Keratinocyte (primary cell): ENCODE measurements at regions not wholly inside any gene's neighbourhood (a gene's known extent, or its start where the extent isn't known, plus 50 kb on each side); places are given as distances from the start of the nearest gene placed in this dataset.
A peak's percentile ranks its signal among the peaks of the same experiment; 100 is the strongest.

Source experiments
- DNase-seq: peaks from one replicate; pipeline ENCODE4 v3.0.0-alpha.2; 2011; ENCODE audit warnings: low read depth, missing footprints, low spot score
- FAIRE-seq: peaks from 2 replicates; lab custom pipeline; 2011; peaks lifted over from hg19 to GRCh38; lab: Jason Lieb, UNC
- H2AFZ ChIP-seq: 2 replicates; pipeline ENCODE4 v1.6.0; 2012; ENCODE audit warnings: low read length, control low read depth, inconsistent platforms; ENCODE audit not compliant: control insufficient read depth
- H3K27ac ChIP-seq: 2 replicates; pipeline ENCODE4 v1.5.1; 2011; ENCODE audit warnings: low read length; ENCODE audit not compliant: control insufficient read depth, insufficient read depth
- H3K27me3 ChIP-seq: 3 replicates; pipeline ENCODE4 v1.6.0; 2011; ENCODE audit warnings: low read length; ENCODE audit not compliant: control insufficient read depth, insufficient read depth; ENCODE audit errors: extremely low read depth
- H3K36me3 ChIP-seq, 2 experiments: 2 replicates in 1 of 2; 3 replicates in 1 of 2; pipeline ENCODE4 v1.5.1; 2011; ENCODE audit warnings: low read length in 2 of 2, mild to moderate bottlenecking in 1 of 2; ENCODE audit not compliant: control insufficient read depth in 2 of 2, insufficient read depth in 2 of 2; ENCODE audit errors: extremely low read depth in 1 of 2
- H3K4me1 ChIP-seq: 3 replicates; pipeline ENCODE4 v1.5.1; 2011; ENCODE audit warnings: low read length; ENCODE audit not compliant: control insufficient read depth, insufficient read depth; ENCODE audit errors: extremely low read depth
- H3K4me2 ChIP-seq: 3 replicates; pipeline ENCODE4 v1.6.0; 2011; ENCODE audit warnings: low read depth, low read length; ENCODE audit not compliant: control insufficient read depth, insufficient read depth; ENCODE audit errors: extremely low read depth
- H3K4me3 ChIP-seq, 3 experiments: fragments of 200-600 bp in 1 of 3; sonication (generic) in 1 of 3; 2 replicates in 2 of 3; 3 replicates in 1 of 3; pipeline ENCODE4 v1.5.1; 2011 to 2016; ENCODE audit warnings: low read length in 3 of 3, mild to moderate bottlenecking in 3 of 3, control low read depth in 2 of 3, inconsistent platforms in 1 of 3, low read depth in 1 of 3, mixed read lengths in 1 of 3, mixed run types in 1 of 3, moderate library complexity in 1 of 3; ENCODE audit not compliant: control insufficient read depth in 2 of 3, insufficient read depth in 2 of 3; ENCODE audit errors: extremely low read depth in 1 of 3
- H3K79me2 ChIP-seq: 2 replicates; pipeline ENCODE4 v1.6.0; 2012; ENCODE audit warnings: low read length; ENCODE audit not compliant: control insufficient read depth, insufficient read depth
- H3K9ac ChIP-seq: 3 replicates; pipeline ENCODE4 v1.6.0; 2011; ENCODE audit warnings: low read length; ENCODE audit not compliant: control insufficient read depth, insufficient read depth; ENCODE audit errors: extremely low read depth
- H3K9me1 ChIP-seq: 3 replicates; pipeline ENCODE4 v1.6.0; 2011; ENCODE audit warnings: low read length; ENCODE audit not compliant: control insufficient read depth, insufficient read depth; ENCODE audit errors: extremely low read depth
- H3K9me3 ChIP-seq: 2 replicates; pipeline ENCODE4 v1.5.1; 2012; ENCODE audit warnings: low read depth, low read length; ENCODE audit not compliant: control insufficient read depth
- H4K20me1 ChIP-seq: 3 replicates; pipeline ENCODE4 v1.6.0; 2011; ENCODE audit warnings: low read length; ENCODE audit not compliant: control insufficient read depth, insufficient read depth; ENCODE audit errors: extremely low read depth
- CTCF ChIP-seq, 3 experiments: IDR thresholded peaks in 1 of 3; conservative IDR thresholded peaks in 1 of 3; optimal IDR thresholded peaks in 1 of 3; 2 replicates in 2 of 3; 3 replicates in 1 of 3; pipeline versions ENCODE3 to v1.5.1; 2011; ENCODE audit warnings: low read length in 3 of 3, mild to moderate bottlenecking in 3 of 3, moderate library complexity in 2 of 3, control low read depth in 1 of 3, inconsistent platforms in 1 of 3; ENCODE audit not compliant: insufficient read depth in 2 of 3; ENCODE audit errors: extremely low read depth in 1 of 3
- EZH2 ChIP-seq: IDR thresholded peaks from one replicate; pipeline ENCODE4 v1.6.1; 2012; ENCODE audit warnings: inconsistent platforms, mild to moderate bottlenecking, low read length, moderate library complexity
- dilution Hi-C: fragments of 300-500 bp; cut with MboI; formaldehyde crosslinking; loops from one replicate; pipeline ENCODE4 v1.7.0; 2020; ENCODE audit warnings: low sequenced_read_pairs; ENCODE audit not compliant: extremely low pct_ligation_motif_present

GRCh38 chr13:95485045-95485517 lies 67.4 kb upstream of the CLDN10 start:
- Histone ChIP-seq H4K20me1 (no peaks in the 10 kb centered on the region), H3K9me3 (no peaks in the 10 kb centered on the region), H2AFZ (peak overlapping the region; percentile 81), H3K36me3 (no peaks in the 10 kb centered on the region), H3K27me3 (no peaks in the 10 kb centered on the region), H3K9ac (no peak overlapping the region), H3K79me2 (no peaks in the 10 kb centered on the region), H3K4me1 (peaks cover 13% of the 10 kb centered on the region), H3K4me3 (no peak overlapping the region), H3K4me2 (no peak overlapping the region), H3K9me1 (no peaks in the 10 kb centered on the region), H3K27ac (no peak overlapping the region)
- DNase-seq, result no peak
- TF ChIP-seq EZH2 (no peak), CTCF (optimal IDR thresholded peaks at IDR 0.05 in 1 of 3, IDR thresholded peaks at IDR 0.05 in 1 of 3, conservative IDR thresholded peaks at IDR 0.05 in 1 of 3; ENCODE audit: extremely low read depth in 1 of 3, insufficient read depth in 2 of 3, low read length in 3 of 3) (no peak)
- peak; percentile 87 for FAIRE-seq
- dilution Hi-C loops, result no loop called here

GRCh38 chr13:95485518-95486144 lies 66.9 kb upstream of the CLDN10 start:
- peak; percentile 13 for DNase-seq
- dilution Hi-C loops, result no loop called here
- no peak overlapping the region for H3K9ac ChIP-seq
- H3K79me2 ChIP-seq, result no peaks in the 10 kb centered on the region
- peak; percentile 94 for FAIRE-seq
- H4K20me1 ChIP-seq, result no peaks in the 10 kb centered on the region
- TF ChIP-seq EZH2 (no peak), CTCF (optimal IDR thresholded peaks at IDR 0.05 in 1 of 3, IDR thresholded peaks at IDR 0.05 in 1 of 3, conservative IDR thresholded peaks at IDR 0.05 in 1 of 3; ENCODE audit: extremely low read depth in 1 of 3, insufficient read depth in 2 of 3, low read length in 3 of 3) (no peak)
- H3K4me3 ChIP-seq, result no peak overlapping the region
- H3K9me3 ChIP-seq, result no peaks in the 10 kb centered on the region
- H3K36me3 ChIP-seq, result no peaks in the 10 kb centered on the region
- peak overlapping the region; percentile 10 for H3K27ac ChIP-seq
- H3K4me1 ChIP-seq, result peaks cover 13% of the 10 kb centered on the region
- H3K9me1 ChIP-seq, result no peaks in the 10 kb centered on the region
- peak overlapping the region; percentile 81 for H2AFZ ChIP-seq
- no peaks in the 10 kb centered on the region for H3K27me3 ChIP-seq
- peak overlapping the region; percentile 31 for H3K4me2 ChIP-seq
